Gastroesophageal sphincter (tissue), 3 donors: ENCODE measurements at regions not wholly inside any gene's neighbourhood (a gene's known extent, or its start where the extent isn't known, plus 50 kb on each side); places are given as distances from the start of the nearest gene placed in this dataset.

Experiments used
- CTCF ChIP-seq, 4 experiments: fragments of 200-600 bp in 2 of 4; fragments of 450-650 bp in 2 of 4; sonication (generic) in 1 of 4; IDR thresholded peaks; one replicate each; pipeline ENCODE4 v1.5.1; 2017 to 2019; ENCODE audit warnings: antibody characterized with exemption in 4 of 4, mild to moderate bottlenecking in 2 of 4, moderate library complexity in 2 of 4
- EP300 ChIP-seq: sonication (generic); formaldehyde crosslinking; IDR thresholded peaks from one replicate; pipeline ENCODE4 v1.6.1; 2017; ENCODE audit warnings: antibody characterized with exemption, mild to moderate bottlenecking
- POLR2A ChIP-seq, 2 donors: fragments of 450-650 bp; IDR thresholded peaks; one replicate each; pipeline ENCODE4 v1.6.1; 2017; ENCODE audit warnings: antibody characterized with exemption in 2 of 2, mild to moderate bottlenecking in 2 of 2, moderate library complexity in 1 of 2
- POLR2AphosphoS5 ChIP-seq: sonication (generic); formaldehyde crosslinking; IDR thresholded peaks from one replicate; pipeline ENCODE4 v1.6.1; 2017; ENCODE audit warnings: antibody characterized with exemption

- TF ChIP-seq CTCF (IDR thresholded peaks at IDR 0.05): no peak
- TF ChIP-seq POLR2A (IDR thresholded peaks at IDR 0.05): no peak
- no peak for TF ChIP-seq POLR2AphosphoS5
- no peak for TF ChIP-seq EP300
These were observed 112.1 kb upstream of the CDK1 start for GRCh38 chr10:60666221-60666620.
